ENCODE measurements at regions not wholly inside any gene's neighbourhood (a gene's known extent, or its start where the extent isn't known, plus 50 kb on each side); places are given as distances from the start of the nearest gene placed in this dataset.

DNA sequence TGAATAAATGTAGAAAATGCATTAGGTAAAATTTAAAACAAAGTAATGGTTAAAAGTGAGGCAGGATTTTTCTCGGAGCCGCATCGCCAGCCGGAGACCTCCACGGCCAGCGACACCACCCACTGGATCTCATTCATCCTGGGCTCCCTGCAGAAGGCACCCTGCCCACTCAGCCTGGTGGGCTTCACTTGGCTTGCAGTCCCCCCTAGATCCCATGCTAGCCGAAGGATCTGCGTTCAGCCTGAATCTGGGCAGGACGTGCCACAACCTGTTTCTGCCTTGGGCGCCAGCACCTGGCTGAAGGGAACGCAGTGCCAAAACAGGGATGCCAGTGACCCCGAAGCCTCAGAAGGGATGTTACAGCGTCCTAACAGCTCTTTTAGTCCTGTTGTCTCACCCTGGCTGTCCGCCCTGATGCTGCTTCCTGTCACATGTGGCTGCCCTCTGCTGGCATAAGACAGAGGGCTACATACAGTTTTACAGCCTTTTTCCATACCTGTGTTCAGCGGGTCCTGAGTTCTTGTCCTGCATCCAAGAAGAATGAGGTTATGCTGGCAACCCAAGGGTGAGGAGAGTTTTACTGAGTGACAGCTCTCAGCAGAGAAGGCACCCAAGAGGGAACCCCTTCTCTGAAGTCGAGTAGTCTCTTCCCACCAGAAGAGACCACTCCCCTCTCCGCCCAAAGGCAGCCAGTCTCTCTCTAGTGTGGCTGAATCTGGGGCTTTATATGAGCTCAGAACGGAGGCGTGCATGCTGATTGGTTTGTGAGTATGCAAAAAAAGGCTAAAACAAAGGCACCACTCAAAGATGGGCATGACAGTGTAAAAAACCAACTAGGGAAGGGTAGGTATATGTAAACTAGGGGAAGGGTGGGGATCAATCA, 173.1 kb upstream of the GYPC start:
- ChIA-PET CTCF (interaction anchor here (0.5 kb wide), 1 partner anchor 231 kb away, joined by 3 read pairs; no protein-coding TSS in a partner anchor), POLR2A (no interaction called here)
- TF ChIP-seq ARNT (IDR thresholded peaks at IDR 0.05): no peak
- no peak for TF ChIP-seq FOXK2 (IDR thresholded peaks at IDR 0.05)
- TF ChIP-seq, protein P1, sequence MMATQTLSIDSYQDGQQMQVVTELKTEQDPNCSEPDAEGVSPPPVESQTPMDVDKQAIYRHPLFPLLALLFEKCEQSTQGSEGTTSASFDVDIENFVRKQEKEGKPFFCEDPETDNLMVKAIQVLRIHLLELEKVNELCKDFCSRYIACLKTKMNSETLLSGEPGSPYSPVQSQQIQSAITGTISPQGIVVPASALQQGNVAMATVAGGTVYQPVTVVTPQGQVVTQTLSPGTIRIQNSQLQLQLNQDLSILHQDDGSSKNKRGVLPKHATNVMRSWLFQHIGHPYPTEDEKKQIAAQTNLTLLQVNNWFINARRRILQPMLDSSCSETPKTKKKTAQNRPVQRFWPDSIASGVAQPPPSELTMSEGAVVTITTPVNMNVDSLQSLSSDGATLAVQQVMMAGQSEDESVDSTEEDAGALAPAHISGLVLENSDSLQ (IDR thresholded peaks at IDR 0.05): no peak
- no peak for TF ChIP-seq ELF4 (IDR thresholded peaks at IDR 0.05)
- no peak for TF ChIP-seq LEF1 (IDR thresholded peaks at IDR 0.05; ENCODE audit: borderline replicate concordance)
- TF ChIP-seq NFRKB (IDR thresholded peaks at IDR 0.05): no peak
- no peak for TF ChIP-seq SP1 (IDR thresholded peaks at IDR 0.05)
- no peak for TF ChIP-seq HDGF (IDR thresholded peaks at IDR 0.05; ENCODE audit: borderline replicate concordance)
- TF ChIP-seq BHLHE40 (IDR thresholded peaks at IDR 0.05; ENCODE audit: borderline replicate concordance): no peak
- no peak for TF ChIP-seq FOXM1 (IDR thresholded peaks at IDR 0.05; ENCODE audit: borderline replicate concordance)
- TF ChIP-seq SUZ12 (IDR thresholded peaks at IDR 0.05): no peak
- peak; percentile 18 for DNase-seq (ENCODE audit: extremely low spot score)

GRCh38 chr2:126494593-126494992, 161.4 kb upstream of the GYPC start:
- POLR2A ChIA-PET: no interaction called here

GRCh38 chr2:126495189-126495588, 160.8 kb upstream of the GYPC start:
- ChIA-PET CTCF (no interaction called here), POLR2A (no interaction called here)
- DNase-seq (ENCODE audit: extremely low spot score): no peak
- TF ChIP-seq, protein P1 (IDR thresholded peaks at IDR 0.05): no peak
- TF ChIP-seq SUZ12 (IDR thresholded peaks at IDR 0.05) (no peak), NFRKB (IDR thresholded peaks at IDR 0.05) (no peak)

More at GRCh38 chr2:126494593-126494992, 161.4 kb upstream of the GYPC start:
- no peak for TF ChIP-seq SP1 (IDR thresholded peaks at IDR 0.05)
- DNase-seq (ENCODE audit: extremely low spot score): no peak
- CTCF ChIA-PET: no interaction called here

- POLR2A ChIA-PET: no interaction called here
- CTCF ChIA-PET: no interaction called here
- no peak for DNase-seq (ENCODE audit: extremely low spot score)
- TF ChIP-seq ARNT (IDR thresholded peaks at IDR 0.05) (no peak), BHLHE40 (IDR thresholded peaks at IDR 0.05; ENCODE audit: borderline replicate concordance) (no peak), SUZ12 (IDR thresholded peaks at IDR 0.05) (no peak), HDGF (IDR thresholded peaks at IDR 0.05; ENCODE audit: borderline replicate concordance) (no peak), SP1 (IDR thresholded peaks at IDR 0.05) (no peak), LEF1 (IDR thresholded peaks at IDR 0.05; ENCODE audit: borderline replicate concordance) (no peak), TARDBP (IDR thresholded peaks at IDR 0.05) (no peak), FOXM1 (IDR thresholded peaks at IDR 0.05; ENCODE audit: borderline replicate concordance) (no peak), L3MBTL2 (conservative IDR thresholded peaks at IDR 0.05) (no peak), FOXK2 (IDR thresholded peaks at IDR 0.05) (no peak), FOXA1 (IDR thresholded peaks at IDR 0.05) (no peak), CTBP1 (IDR thresholded peaks at IDR 0.05; ENCODE audit: borderline replicate concordance) (no peak), ELF4 (IDR thresholded peaks at IDR 0.05) (no peak), ZNF384 (IDR thresholded peaks at IDR 0.05) (no peak), NFRKB (IDR thresholded peaks at IDR 0.05) (no peak)
- TF ChIP-seq, protein P1 (IDR thresholded peaks at IDR 0.05): no peak
Observed at GRCh38 chr2:126496493-126496892, 159.5 kb upstream of the GYPC start.

DNA sequence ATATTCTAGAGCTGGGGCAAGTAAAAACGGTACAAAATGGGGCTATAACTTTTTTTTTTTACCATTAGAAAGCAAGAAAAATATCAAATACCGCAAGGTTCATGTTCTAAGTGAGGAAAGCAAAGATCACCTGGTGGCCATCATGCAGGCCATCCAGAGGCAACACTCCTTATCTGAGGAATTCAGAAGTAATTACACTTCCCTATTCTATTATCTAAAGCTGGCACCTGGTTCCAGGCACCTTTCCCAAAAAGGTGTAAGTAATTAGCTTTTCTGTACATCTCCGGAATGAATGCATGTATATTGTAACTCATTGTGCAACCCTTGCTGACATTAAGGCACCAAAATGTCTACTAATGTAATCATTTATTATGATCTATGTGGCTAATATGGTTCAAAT, 152.5 kb upstream of the GYPC start:
- CTCF ChIA-PET: no interaction called here
- POLR2A ChIA-PET: no interaction called here

DNA sequence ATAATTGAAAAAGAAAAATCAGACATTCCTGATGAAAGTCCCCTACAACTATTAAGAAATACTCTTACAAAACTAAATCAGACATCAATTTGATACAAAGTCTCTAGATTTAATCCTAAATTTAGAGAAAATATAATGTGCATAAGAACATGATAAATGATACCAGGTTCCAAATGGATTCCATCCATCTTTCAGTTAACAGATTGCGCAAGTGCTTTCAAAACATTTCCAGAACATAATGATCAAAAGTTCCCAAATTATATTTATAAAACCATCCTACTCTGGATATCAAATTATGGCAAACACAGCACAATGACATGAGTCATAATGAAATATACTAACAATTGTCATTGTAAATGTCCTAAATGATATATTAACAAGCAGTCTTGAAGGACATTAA, 151.0 kb upstream of the GYPC start:
- CTCF ChIA-PET: no interaction called here
- POLR2A ChIA-PET: no interaction called here
- no peak for DNase-seq (ENCODE audit: extremely low spot score)
- TF ChIP-seq ARNT (IDR thresholded peaks at IDR 0.05) (no peak), NFRKB (IDR thresholded peaks at IDR 0.05) (no peak), SUZ12 (IDR thresholded peaks at IDR 0.05) (no peak)

More for the DNA sequence above, 152.5 kb upstream of the GYPC start:
- TF ChIP-seq HDGF (IDR thresholded peaks at IDR 0.05; ENCODE audit: borderline replicate concordance) (no peak), NFRKB (IDR thresholded peaks at IDR 0.05) (no peak), L3MBTL2 (conservative IDR thresholded peaks at IDR 0.05) (no peak)
- DNase-seq (ENCODE audit: extremely low spot score): no peak

GRCh38 chr2:126506786-126507185, 149.2 kb upstream of the GYPC start:
- CTCF ChIA-PET: no interaction called here
- DNase-seq (ENCODE audit: extremely low spot score): no peak
- POLR2A ChIA-PET: no interaction called here
- TF ChIP-seq NFRKB (IDR thresholded peaks at IDR 0.05) (no peak), L3MBTL2 (conservative IDR thresholded peaks at IDR 0.05) (no peak), CTBP1 (IDR thresholded peaks at IDR 0.05; ENCODE audit: borderline replicate concordance) (no peak), FOXA1 (IDR thresholded peaks at IDR 0.05) (no peak), FOXK2 (IDR thresholded peaks at IDR 0.05) (no peak), TARDBP (IDR thresholded peaks at IDR 0.05) (no peak), ELF4 (IDR thresholded peaks at IDR 0.05) (no peak), ZNF384 (IDR thresholded peaks at IDR 0.05) (no peak), BHLHE40 (IDR thresholded peaks at IDR 0.05; ENCODE audit: borderline replicate concordance) (no peak), FOXM1 (IDR thresholded peaks at IDR 0.05; ENCODE audit: borderline replicate concordance) (no peak), SUZ12 (IDR thresholded peaks at IDR 0.05) (no peak), HDGF (IDR thresholded peaks at IDR 0.05; ENCODE audit: borderline replicate concordance) (no peak), SP1 (IDR thresholded peaks at IDR 0.05) (no peak), ARNT (IDR thresholded peaks at IDR 0.05) (no peak), LEF1 (IDR thresholded peaks at IDR 0.05; ENCODE audit: borderline replicate concordance) (no peak)
- TF ChIP-seq, protein P1 (IDR thresholded peaks at IDR 0.05): no peak

All from HEK293T (cell line).